ENCODE measurements at regions not wholly inside any gene's neighbourhood (a gene's known extent, or its start where the extent isn't known, plus 50 kb on each side); places are given as distances from the start of the nearest gene placed in this dataset.

GRCh38 chr20:19897891-19898290 lies 119.3 kb upstream of the NAA20 start:
- Histone ChIP-seq H3K4me1 (peaks cover 0 to 6% (median 0%) of the 10 kb centered on the region in 4 donors), H3K4me3 (no peak overlapping the region), H3K9me3 (peaks cover 0 to 12% (median 0%) of the 10 kb centered on the region in 4 donors), H3K36me3 (peaks cover 0 to 73% (median 0%) of the 10 kb centered on the region in 3 donors), H3K27ac (no peak overlapping the region), H3K27me3 (no peaks in the 10 kb centered on the region)
- DNase-seq (ENCODE audit: low spot score in 2 of 2): no peak
- 82 to 92% methylated on average over 6 of the region's 6 CpGs for WGBS, 2 donors
- no peak for TF ChIP-seq CTCF (IDR thresholded peaks at IDR 0.05)
- TF ChIP-seq EP300 (IDR thresholded peaks at IDR 0.05): no peak
- TF ChIP-seq POLR2A (IDR thresholded peaks at IDR 0.05): no peak

GRCh38 chr20:19901226-19901625 lies 115.9 kb upstream of the NAA20 start:
- WGBS, 2 donors: 80 to 87% methylated on average over 9 of the region's 9 CpGs
- peaks cover 0 to 13% (median 0%) of the 10 kb centered on the region in 4 donors for H3K4me1 ChIP-seq
- TF ChIP-seq POLR2A (IDR thresholded peaks at IDR 0.05) (no peak), EP300 (IDR thresholded peaks at IDR 0.05) (no peak), CTCF (IDR thresholded peaks at IDR 0.05) (no peak)
- H3K36me3 ChIP-seq: peaks cover 0 to 41% (median 0%) of the 10 kb centered on the region in 3 donors
- peaks cover 0 to 12% (median 0%) of the 10 kb centered on the region in 4 donors for H3K9me3 ChIP-seq
- H3K27me3 ChIP-seq: no peaks in the 10 kb centered on the region
- H3K4me3 ChIP-seq: no peak overlapping the region
- no peak for DNase-seq (ENCODE audit: low spot score in 2 of 2)
- H3K27ac ChIP-seq: no peak overlapping the region

GRCh38 chr20:19903168-19903811 lies 113.9 kb upstream of the NAA20 start:
- peak in 1 of 2 donors; percentile 25 for TF ChIP-seq EP300 (IDR thresholded peaks at IDR 0.05)
- TF ChIP-seq POLR2A (IDR thresholded peaks at IDR 0.05): no peak
- peak in 3 of 5 experiments; percentile 8 to 27 (median 21) for TF ChIP-seq CTCF (IDR thresholded peaks at IDR 0.05)
- H3K4me1 ChIP-seq: peaks cover 0 to 20% (median 0%) of the 10 kb centered on the region in 4 donors
- no peaks in the 10 kb centered on the region for H3K27me3 ChIP-seq
- peaks cover 0 to 28% (median 0%) of the 10 kb centered on the region in 3 donors for H3K36me3 ChIP-seq
- H3K9me3 ChIP-seq: peaks cover 0 to 10% (median 0%) of the 10 kb centered on the region in 4 donors
- peak overlapping the region in 2 of 4 donors; percentile 23 to 58 for H3K27ac ChIP-seq
- WGBS, 2 donors: 59% methylated on average over 10 of the region's 10 CpGs
- peak in 1 of 2 donors; percentile 43 for DNase-seq (ENCODE audit: low spot score in 2 of 2)
- H3K4me3 ChIP-seq: no peak overlapping the region

- Histone ChIP-seq H3K36me3 (peaks cover 0 to 14% (median 0%) of the 10 kb centered on the region in 3 donors), H3K9me3 (no peaks in the 10 kb centered on the region), H3K27me3 (no peaks in the 10 kb centered on the region), H3K27ac (no peak overlapping the region), H3K4me3 (no peak overlapping the region), H3K4me1 (peaks cover 0 to 41% (median 7%) of the 10 kb centered on the region in 4 donors)
- TF ChIP-seq POLR2A (IDR thresholded peaks at IDR 0.05): no peak
- TF ChIP-seq EP300 (IDR thresholded peaks at IDR 0.05): no peak
- no peak for TF ChIP-seq CTCF (IDR thresholded peaks at IDR 0.05)
- DNase-seq (ENCODE audit: low spot score in 2 of 2): no peak
- 85% methylated on average over 3 of the region's 3 CpGs for WGBS, 2 donors
Measured at GRCh38 chr20:19907326-19908056, 109.7 kb upstream of the NAA20 start.

- peaks cover 0 to 33% (median 7%) of the 10 kb centered on the region in 4 donors for H3K4me1 ChIP-seq
- H3K27ac ChIP-seq: no peak overlapping the region
- H3K36me3 ChIP-seq: peaks cover 0 to 14% (median 0%) of the 10 kb centered on the region in 3 donors
- 74 to 80% methylated on average over 4 of the region's 4 CpGs for WGBS, 2 donors
- H3K9me3 ChIP-seq: no peaks in the 10 kb centered on the region
- no peak overlapping the region for H3K4me3 ChIP-seq
- DNase-seq (ENCODE audit: low spot score in 2 of 2): no peak
- TF ChIP-seq POLR2A (IDR thresholded peaks at IDR 0.05) (no peak), CTCF (IDR thresholded peaks at IDR 0.05) (no peak), EP300 (IDR thresholded peaks at IDR 0.05) (no peak)
- H3K27me3 ChIP-seq: no peaks in the 10 kb centered on the region
Measured at GRCh38 chr20:19908576-19908975, 108.6 kb upstream of the NAA20 start.

Measured in tibial nerve (tissue), 4 donors.